ENCODE measurements at regions not wholly inside any gene's neighbourhood (a gene's known extent, or its start where the extent isn't known, plus 50 kb on each side); places are given as distances from the start of the nearest gene placed in this dataset.

DNA sequence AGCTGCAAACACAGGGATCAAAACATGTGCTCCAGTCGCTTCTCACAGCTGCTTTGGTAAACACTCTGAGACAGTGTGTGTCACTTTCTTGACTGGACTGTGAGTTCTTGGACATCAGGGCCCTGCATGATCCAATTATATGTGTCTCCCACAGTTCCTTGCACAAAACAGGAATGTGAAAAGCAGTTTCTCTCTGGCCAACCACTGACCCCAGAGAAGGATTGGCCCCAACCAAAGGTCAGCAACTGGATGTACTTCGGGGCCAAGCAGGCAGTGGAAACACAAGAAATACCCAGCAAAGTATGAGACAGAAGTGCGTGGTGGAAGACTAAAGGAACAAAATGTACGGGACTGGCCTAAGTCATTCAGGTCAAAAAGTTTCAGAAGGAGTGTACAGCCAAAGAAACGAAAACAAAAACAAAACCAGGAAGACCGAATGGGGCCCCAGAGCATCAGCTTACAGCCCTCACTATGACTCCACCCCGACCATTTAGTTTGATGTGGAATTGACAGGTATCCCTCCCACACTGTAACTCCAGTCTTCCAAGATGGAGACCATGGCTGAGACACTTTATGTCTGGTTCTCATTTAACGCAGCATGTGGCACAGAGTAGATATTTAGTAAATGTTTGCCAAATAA, 76.7 kb upstream of the LPP start:
- TF ChIP-seq, protein P1, sequence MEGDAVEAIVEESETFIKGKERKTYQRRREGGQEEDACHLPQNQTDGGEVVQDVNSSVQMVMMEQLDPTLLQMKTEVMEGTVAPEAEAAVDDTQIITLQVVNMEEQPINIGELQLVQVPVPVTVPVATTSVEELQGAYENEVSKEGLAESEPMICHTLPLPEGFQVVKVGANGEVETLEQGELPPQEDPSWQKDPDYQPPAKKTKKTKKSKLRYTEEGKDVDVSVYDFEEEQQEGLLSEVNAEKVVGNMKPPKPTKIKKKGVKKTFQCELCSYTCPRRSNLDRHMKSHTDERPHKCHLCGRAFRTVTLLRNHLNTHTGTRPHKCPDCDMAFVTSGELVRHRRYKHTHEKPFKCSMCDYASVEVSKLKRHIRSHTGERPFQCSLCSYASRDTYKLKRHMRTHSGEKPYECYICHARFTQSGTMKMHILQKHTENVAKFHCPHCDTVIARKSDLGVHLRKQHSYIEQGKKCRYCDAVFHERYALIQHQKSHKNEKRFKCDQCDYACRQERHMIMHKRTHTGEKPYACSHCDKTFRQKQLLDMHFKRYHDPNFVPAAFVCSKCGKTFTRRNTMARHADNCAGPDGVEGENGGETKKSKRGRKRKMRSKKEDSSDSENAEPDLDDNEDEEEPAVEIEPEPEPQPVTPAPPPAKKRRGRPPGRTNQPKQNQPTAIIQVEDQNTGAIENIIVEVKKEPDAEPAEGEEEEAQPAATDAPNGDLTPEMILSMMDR (IDR thresholded peaks at IDR 0.05): no peak
- TF ChIP-seq POLR2A (IDR thresholded peaks at IDR 0.05): no peak
